H9 (cell line): ENCODE measurements at regions not wholly inside any gene's neighbourhood (a gene's known extent, or its start where the extent isn't known, plus 50 kb on each side); places are given as distances from the start of the nearest gene placed in this dataset.

Source experiments
- DNase-seq: peaks from one replicate; pipeline ENCODE4 v3.0.0-alpha.2; 2017
- H2AFZ ChIP-seq: one replicate; pipeline ENCODE4 v1.6.1; 2013; ENCODE audit warnings: mild to moderate bottlenecking, low read length, control low read depth, moderate library complexity
- H2AK5ac ChIP-seq: 2 replicates; pipeline ENCODE4 v1.6.1; 2013; ENCODE audit warnings: low read length, control low read depth, mixed read lengths; ENCODE audit not compliant: insufficient read length
- H2BK120ac ChIP-seq: one replicate; pipeline ENCODE4 v1.6.1; 2013; ENCODE audit warnings: low read depth, mild to moderate bottlenecking, low read length, control low read depth, inconsistent platforms; ENCODE audit not compliant: poor library complexity, severe bottlenecking
- H2BK12ac ChIP-seq: 2 replicates; pipeline ENCODE4 v1.6.1; 2013; ENCODE audit warnings: low read length, control low read depth, mixed read lengths, low read depth; ENCODE audit not compliant: insufficient read length
- H2BK15ac ChIP-seq: 2 replicates; pipeline ENCODE4 v1.6.1; 2013; ENCODE audit warnings: low read depth, low read length, control low read depth
- H2BK20ac ChIP-seq: one replicate; pipeline ENCODE4 v1.6.1; 2013; ENCODE audit warnings: low read depth, mild to moderate bottlenecking, low read length, control low read depth, inconsistent platforms; ENCODE audit not compliant: poor library complexity, severe bottlenecking
- H2BK5ac ChIP-seq: 2 replicates; pipeline ENCODE4 v1.6.1; 2013; ENCODE audit warnings: low read length, control low read depth, mixed read lengths; ENCODE audit not compliant: insufficient read length
- H3K14ac ChIP-seq: 2 replicates; pipeline ENCODE4 v1.6.1; 2013; ENCODE audit warnings: low read length, control low read depth; ENCODE audit not compliant: insufficient read depth
- H3K18ac ChIP-seq: 2 replicates; pipeline ENCODE4 v1.6.1; 2013; ENCODE audit warnings: low read depth, mild to moderate bottlenecking, mixed read lengths, low read length, control low read depth; ENCODE audit not compliant: insufficient read length
- H3K23ac ChIP-seq: 2 replicates; pipeline ENCODE4 v1.6.1; 2013; ENCODE audit warnings: low read length, control low read depth, mixed read lengths, low read depth; ENCODE audit not compliant: insufficient read length
- H3K23me2 ChIP-seq: 2 replicates; pipeline ENCODE4 v1.6.1; 2013; ENCODE audit warnings: low read depth, mild to moderate bottlenecking, mixed read lengths, low read length, control low read depth; ENCODE audit not compliant: insufficient read length, poor library complexity, severe bottlenecking
- H3K27ac ChIP-seq: 2 replicates; pipeline ENCODE4 v1.5.1; 2013; ENCODE audit warnings: low read length, control low read depth, mixed read lengths, low read depth; ENCODE audit not compliant: insufficient read length
- H3K27me3 ChIP-seq: 2 replicates; pipeline ENCODE4 v1.6.1; 2013; ENCODE audit warnings: low read length, control low read depth, inconsistent platforms; ENCODE audit not compliant: insufficient read depth
- H3K4ac ChIP-seq: 2 replicates; pipeline ENCODE4 v1.6.1; 2013; ENCODE audit warnings: low read depth, mild to moderate bottlenecking, control low read depth, inconsistent platforms, low read length, moderate library complexity
- H3K4me1 ChIP-seq: 2 replicates; pipeline ENCODE4 v1.6.1; 2013; ENCODE audit warnings: low read length, control low read depth, inconsistent platforms; ENCODE audit not compliant: insufficient read depth
- H3K4me2 ChIP-seq: 2 replicates; pipeline ENCODE4 v1.6.1; 2013; ENCODE audit warnings: low read length, control low read depth, mixed read lengths; ENCODE audit not compliant: insufficient read length, insufficient read depth
- H3K56ac ChIP-seq: 2 replicates; pipeline ENCODE4 v1.6.1; 2013; ENCODE audit warnings: low read depth, mild to moderate bottlenecking, mixed read lengths, low read length, control low read depth; ENCODE audit not compliant: insufficient read length
- H3K79me1 ChIP-seq: 2 replicates; pipeline ENCODE4 v1.6.1; 2013; ENCODE audit warnings: low read depth, mild to moderate bottlenecking, moderate library complexity, low read length, control low read depth, inconsistent platforms; ENCODE audit not compliant: insufficient read depth, poor library complexity, severe bottlenecking
- H3K79me2 ChIP-seq: 2 replicates; pipeline ENCODE4 v1.6.1; 2013; ENCODE audit warnings: low read length, control low read depth, inconsistent platforms; ENCODE audit not compliant: insufficient read depth
- H3K9ac ChIP-seq: 2 replicates; pipeline ENCODE4 v1.6.1; 2013; ENCODE audit warnings: low read length, control low read depth, mixed read lengths; ENCODE audit not compliant: insufficient read length; ENCODE audit errors: extremely low read depth
- H3K9me3 ChIP-seq: one replicate; pipeline ENCODE4 v1.6.1; 2013; ENCODE audit warnings: low read depth, low read length, inconsistent platforms; ENCODE audit not compliant: control insufficient read depth
- H3T11ph ChIP-seq: one replicate; pipeline ENCODE4 v1.6.1; 2013; ENCODE audit warnings: mild to moderate bottlenecking, low read length, control low read depth, inconsistent platforms
- H4K20me1 ChIP-seq: one replicate; pipeline ENCODE4 v1.6.1; 2013; ENCODE audit not compliant: control insufficient read depth, insufficient read length, insufficient read depth
- H4K5ac ChIP-seq: 2 replicates; pipeline ENCODE4 v1.6.1; 2013; ENCODE audit warnings: low read depth, mild to moderate bottlenecking, mixed read lengths, low read length, control low read depth; ENCODE audit not compliant: insufficient read length
- H4K8ac ChIP-seq: replicated peaks from 2 replicates; pipeline ENCODE4 v1.6.1; 2013; ENCODE audit warnings: low read length, control low read depth, mixed read lengths, low read depth; ENCODE audit not compliant: insufficient read length
- H4K91ac ChIP-seq: 2 replicates; pipeline ENCODE4 v1.6.1; 2013; ENCODE audit warnings: low read depth, mild to moderate bottlenecking, moderate library complexity, mixed read lengths, low read length, control low read depth; ENCODE audit not compliant: insufficient read length
- H3K27ac Mint-ChIP-seq, 3 experiments: 2 replicates in 2 of 3; 3 replicates in 1 of 3; pipeline ENCODE4 v1.8.0; 2020 to 2021; ENCODE audit warnings: mixed read lengths in 3 of 3, mild to moderate bottlenecking in 1 of 3, moderate library complexity in 1 of 3
- H3K27me3 Mint-ChIP-seq: 2 replicates; pipeline ENCODE4 v1.8.0; 2021; ENCODE audit warnings: low read depth, mild to moderate bottlenecking, moderate library complexity, mixed read lengths
- H3K36me3 Mint-ChIP-seq, 3 experiments: 2 replicates in 2 of 3; 3 replicates in 1 of 3; pipeline ENCODE4 v1.8.0; 2020 to 2021; ENCODE audit warnings: low read depth in 3 of 3, mixed read lengths in 3 of 3; ENCODE audit not compliant: insufficient read depth in 1 of 3
- H3K4me1 Mint-ChIP-seq, 2 experiments: 2 replicates each; pipeline ENCODE4 v1.8.0; 2020; ENCODE audit warnings: mixed read lengths in 2 of 2
- H3K4me3 Mint-ChIP-seq, 2 experiments: 2 replicates in 1 of 2; 3 replicates in 1 of 2; pipeline ENCODE4 v1.8.0; 2020 to 2021; ENCODE audit warnings: mild to moderate bottlenecking in 2 of 2, mixed read lengths in 2 of 2, moderate library complexity in 1 of 2
- H3K9me3 Mint-ChIP-seq, 2 experiments: 2 replicates in 1 of 2; 3 replicates in 1 of 2; pipeline ENCODE4 v1.8.0; 2020; ENCODE audit warnings: mild to moderate bottlenecking in 2 of 2, mixed read lengths in 2 of 2, moderate library complexity in 1 of 2
- WGBS: extraction: QIAGEN DNeasy Blood & Tissue Kit; methylation state at CpG from one replicate; pipeline ENCODE4 v1.1.7; 2013; ENCODE audit warnings: missing lambda C conversion rate, low lambda C conversion rate, mixed read lengths; ENCODE audit not compliant: insufficient read length; ENCODE audit errors: extremely low coverage; 5-methylcytosine and 5-hydroxymethylcytosine counted together
- TF ChIP-seq, protein P1 (sequence below): fragments of 200-600 bp; sonication (generic); conservative IDR thresholded peaks from 3 replicates; pipeline ENCODE4 v1.8.0; 2021; ENCODE audit warnings: antibody characterized with exemption, mild to moderate bottlenecking

GRCh38 chr2:26530240-26530540, 52.3 kb upstream of the OTOF start:
- no peak overlapping the region for H2BK120ac ChIP-seq
- no peaks in the 10 kb centered on the region for H3K36me3 Mint-ChIP-seq
- no peak overlapping the region for H2BK12ac ChIP-seq
- no peaks in the 10 kb centered on the region for H3K9me3 ChIP-seq
- H3K27me3 ChIP-seq = no peaks in the 10 kb centered on the region
- H3K27me3 Mint-ChIP-seq = peaks cover 8% of the 10 kb centered on the region
- no peak overlapping the region for H3K56ac ChIP-seq
- no peak overlapping the region for H3K9ac ChIP-seq
- no peaks in the 10 kb centered on the region for H3K9me3 Mint-ChIP-seq
- H3K23me2 ChIP-seq = no peaks in the 10 kb centered on the region
- no peak overlapping the region for H4K5ac ChIP-seq
- peak overlapping the region in 1 of 3 experiments; percentile 71; a peak in 2 of 7 replicates for H3K27ac Mint-ChIP-seq
- peaks cover 11 to 21% of the 10 kb centered on the region in 2 experiments for H3K4me1 Mint-ChIP-seq
- H4K91ac ChIP-seq = no peak overlapping the region
- H3K79me1 ChIP-seq = no peaks in the 10 kb centered on the region
- H3K4me2 ChIP-seq = no peak overlapping the region
- no peak overlapping the region for H2BK20ac ChIP-seq
- TF ChIP-seq, protein P1, sequence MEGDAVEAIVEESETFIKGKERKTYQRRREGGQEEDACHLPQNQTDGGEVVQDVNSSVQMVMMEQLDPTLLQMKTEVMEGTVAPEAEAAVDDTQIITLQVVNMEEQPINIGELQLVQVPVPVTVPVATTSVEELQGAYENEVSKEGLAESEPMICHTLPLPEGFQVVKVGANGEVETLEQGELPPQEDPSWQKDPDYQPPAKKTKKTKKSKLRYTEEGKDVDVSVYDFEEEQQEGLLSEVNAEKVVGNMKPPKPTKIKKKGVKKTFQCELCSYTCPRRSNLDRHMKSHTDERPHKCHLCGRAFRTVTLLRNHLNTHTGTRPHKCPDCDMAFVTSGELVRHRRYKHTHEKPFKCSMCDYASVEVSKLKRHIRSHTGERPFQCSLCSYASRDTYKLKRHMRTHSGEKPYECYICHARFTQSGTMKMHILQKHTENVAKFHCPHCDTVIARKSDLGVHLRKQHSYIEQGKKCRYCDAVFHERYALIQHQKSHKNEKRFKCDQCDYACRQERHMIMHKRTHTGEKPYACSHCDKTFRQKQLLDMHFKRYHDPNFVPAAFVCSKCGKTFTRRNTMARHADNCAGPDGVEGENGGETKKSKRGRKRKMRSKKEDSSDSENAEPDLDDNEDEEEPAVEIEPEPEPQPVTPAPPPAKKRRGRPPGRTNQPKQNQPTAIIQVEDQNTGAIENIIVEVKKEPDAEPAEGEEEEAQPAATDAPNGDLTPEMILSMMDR = no peak
- H3K18ac ChIP-seq = no peak overlapping the region
- no peak overlapping the region for H4K8ac ChIP-seq
- no peaks in the 10 kb centered on the region for H3K4me1 ChIP-seq
- H3K14ac ChIP-seq = no peak overlapping the region
- H3K4me3 Mint-ChIP-seq = no peak overlapping the region
- no peaks in the 10 kb centered on the region for H4K20me1 ChIP-seq
- H2BK5ac ChIP-seq = no peak overlapping the region
- no peak overlapping the region for H2AK5ac ChIP-seq
- no peak overlapping the region for H3T11ph ChIP-seq
- DNase-seq = no peak
- H3K27ac ChIP-seq = no peak overlapping the region
- no peak overlapping the region for H3K4ac ChIP-seq
- H3K79me2 ChIP-seq = no peaks in the 10 kb centered on the region
- no CpG with 5 or more reads among the region's 10 CpGs for WGBS
- no peak overlapping the region for H2AFZ ChIP-seq
- no peak overlapping the region for H3K23ac ChIP-seq
- H2BK15ac ChIP-seq = no peak overlapping the region
